NCI-H524 treated with DMSO at 0.1 percent for 48 hours (cell line): ENCODE measurements at regions not wholly inside any gene's neighbourhood (a gene's known extent, or its start where the extent isn't known, plus 50 kb on each side); places are given as distances from the start of the nearest gene placed in this dataset.
"Not testable (repeated sequence)": the region's sequence is repeated elsewhere in the genome, so short reads cannot be mapped to it uniquely, and the experiment has no call there.

Experiments
- DNase-seq: peaks from one replicate; lab custom pipeline; 2025; lab: John Stamatoyannopoulos, UW

DNA sequence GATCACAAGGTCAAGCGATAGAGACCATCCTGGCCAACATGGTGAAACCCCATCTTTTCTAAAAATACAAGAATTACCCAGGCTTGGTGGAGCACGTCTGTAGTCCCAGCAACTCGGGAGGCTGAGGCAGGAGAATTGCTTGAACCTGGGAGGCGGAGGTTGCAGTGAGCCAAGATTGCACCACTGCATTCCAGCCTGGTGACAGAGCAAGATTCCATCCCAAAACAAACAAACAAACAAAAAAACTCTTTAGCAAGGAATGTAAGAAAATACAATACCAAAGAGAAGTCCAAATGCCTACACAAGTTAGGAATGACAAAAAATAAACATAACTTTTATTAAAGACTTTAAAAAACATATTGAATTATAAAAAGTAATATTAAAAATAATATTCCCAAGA is 462.3 kb downstream of the C12orf50 start:
- DNase-seq: not testable (repeated sequence)

DNA sequence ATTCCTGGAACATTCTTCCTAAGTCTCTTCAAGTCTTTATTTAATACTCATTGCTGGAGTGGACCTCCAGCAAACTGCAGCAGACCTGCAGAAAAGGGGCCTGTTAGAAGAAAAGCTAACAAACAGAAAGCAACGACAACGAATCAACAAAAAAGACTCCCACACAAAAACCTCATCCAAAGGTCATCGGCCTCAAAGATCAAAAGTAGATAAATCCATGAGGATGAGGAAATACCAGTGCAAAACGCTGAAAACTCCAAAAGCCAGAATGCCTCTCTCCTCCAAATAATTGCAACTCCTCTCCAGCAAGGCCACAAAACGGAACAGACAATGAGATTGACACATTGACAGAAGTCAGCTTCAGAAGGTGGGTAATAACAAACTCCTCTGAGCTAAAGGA is 472.2 kb downstream of the C12orf50 start:
- no peak for DNase-seq

DNA sequence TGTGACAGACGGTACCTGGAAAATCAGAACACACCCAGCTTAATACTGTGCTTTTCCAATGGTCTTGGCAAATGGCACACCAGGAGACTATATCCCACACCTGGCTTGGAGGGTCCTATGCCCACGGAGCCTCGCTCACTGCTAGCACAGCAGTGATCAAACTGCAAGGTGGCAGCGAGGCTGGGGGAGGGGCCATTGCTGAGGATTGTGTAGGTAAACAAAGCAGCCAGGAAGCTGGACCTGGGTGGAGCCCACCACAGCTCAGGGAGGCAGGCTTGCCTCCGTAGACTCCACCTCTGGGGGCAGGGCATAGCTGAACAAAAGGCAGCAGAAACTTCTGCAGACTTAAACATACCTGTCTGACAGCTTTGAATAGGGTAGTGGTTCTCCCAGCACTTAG is 498.0 kb downstream of the C12orf50 start:
- DNase-seq: not testable (repeated sequence)

DNA sequence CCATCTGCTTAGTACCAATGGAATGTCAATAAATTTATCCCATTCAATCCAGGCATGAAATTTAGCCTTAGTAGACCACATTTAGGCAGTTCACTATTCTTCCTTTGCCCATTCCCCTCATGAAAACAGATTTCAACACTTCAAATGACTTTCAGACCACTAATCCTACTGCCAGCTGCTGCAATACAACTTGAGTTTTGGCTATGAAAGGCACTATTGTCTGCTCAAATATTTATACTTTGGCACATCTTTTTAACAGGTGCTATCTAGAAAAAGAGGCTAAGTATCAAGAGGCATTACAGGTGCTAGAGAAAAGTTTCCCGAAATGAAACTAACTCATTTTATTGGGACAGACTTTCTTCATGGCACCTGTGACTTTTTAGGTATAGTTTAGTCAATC is 499.8 kb downstream of the C12orf50 start:
- DNase-seq: peak; percentile 68

GRCh38 chr12:87520968-87521367 is 508.2 kb downstream of the C12orf50 start:
- DNase-seq: no peak

GRCh38 chr12:87518481-87518880 is 510.7 kb downstream of the C12orf50 start:
- DNase-seq: no peak

GRCh38 chr12:87518036-87518435 is 511.2 kb downstream of the C12orf50 start:
- DNase-seq: no peak

DNA sequence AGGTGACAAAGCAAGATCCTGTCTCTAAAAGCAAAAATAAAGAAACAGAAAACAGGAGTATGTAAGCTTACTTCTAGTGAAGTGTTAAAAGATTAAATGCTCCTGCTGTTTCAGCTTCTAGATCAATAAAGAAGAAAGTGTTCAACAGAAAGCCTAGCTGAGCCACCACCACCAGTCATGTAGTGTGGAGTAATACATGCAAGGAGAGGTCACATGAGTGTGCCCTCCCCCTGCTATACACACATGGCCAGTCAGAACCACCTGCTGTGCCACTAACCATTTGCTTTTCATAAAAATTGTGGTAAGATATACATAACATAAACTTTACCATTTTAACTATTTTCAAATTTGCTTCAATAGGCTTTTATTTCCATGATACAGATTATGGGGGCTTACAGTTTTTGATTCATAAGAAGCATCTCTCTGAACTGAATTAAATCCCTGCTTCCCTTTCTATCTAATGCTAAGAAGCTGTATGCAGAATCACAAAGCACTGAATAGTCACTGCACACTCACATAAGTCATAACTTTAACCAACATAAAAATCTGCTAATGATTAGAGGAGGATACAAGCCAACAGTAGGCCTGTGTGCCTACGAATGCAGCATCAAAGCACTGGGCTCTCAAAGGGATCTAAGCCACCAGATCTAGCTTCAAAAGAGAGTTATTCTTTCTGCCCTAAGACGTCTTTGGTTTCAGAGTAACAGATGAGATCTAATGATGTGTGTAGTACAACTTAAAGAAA is 515.5 kb downstream of the C12orf50 start:
- no peak for DNase-seq

- DNase-seq: no peak
Observed at GRCh38 chr12:87511371-87511770, 517.8 kb downstream of the C12orf50 start.

- no peak for DNase-seq
Observed at GRCh38 chr12:87509237-87509820, 519.9 kb downstream of the C12orf50 start.

- no peak for DNase-seq
Observed at GRCh38 chr12:87491598-87491997, 537.6 kb downstream of the C12orf50 start.

- no peak for DNase-seq
Observed at GRCh38 chr12:87491089-87491488, 538.1 kb downstream of the C12orf50 start.

DNA sequence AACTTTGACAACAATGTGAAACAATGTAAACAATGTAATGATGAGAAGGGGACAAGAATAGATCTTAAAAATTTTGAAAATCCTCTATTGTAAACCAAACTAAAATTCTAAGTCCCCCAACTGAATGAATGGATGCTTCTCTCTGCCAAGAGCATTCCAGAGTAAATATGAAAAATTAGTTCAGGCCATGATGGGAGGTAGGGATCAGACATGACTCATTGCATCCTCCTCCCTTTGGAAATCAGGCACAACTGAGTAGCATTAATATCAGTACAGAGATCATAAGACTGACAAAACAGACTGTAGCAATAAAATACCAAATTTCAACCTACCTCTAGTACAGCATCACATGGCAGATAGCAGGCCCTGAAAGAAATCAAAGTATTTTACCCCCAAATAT is 559.9 kb downstream of the C12orf50 start:
- no peak for DNase-seq

GRCh38 chr12:87467936-87468335 is 561.3 kb downstream of the C12orf50 start:
- no peak for DNase-seq

DNA sequence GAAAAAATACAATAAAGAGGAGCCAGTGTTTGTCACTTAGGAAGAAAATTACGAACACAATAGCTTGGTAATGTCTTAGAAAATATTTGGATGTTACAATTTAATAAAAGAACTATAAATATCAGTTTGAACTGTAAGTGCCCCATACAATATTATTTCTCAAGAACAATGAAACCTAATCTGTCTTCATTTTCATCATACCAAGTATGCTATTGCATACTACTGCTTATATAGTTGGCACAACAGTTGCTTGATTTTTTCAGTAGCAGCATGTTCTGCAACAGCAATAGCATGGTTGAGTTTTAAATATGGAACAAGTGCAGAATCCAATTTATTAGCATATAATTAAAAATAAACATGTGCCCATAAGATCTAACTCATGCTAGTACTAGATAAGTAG is 564.6 kb downstream of the C12orf50 start:
- no peak for DNase-seq

DNA sequence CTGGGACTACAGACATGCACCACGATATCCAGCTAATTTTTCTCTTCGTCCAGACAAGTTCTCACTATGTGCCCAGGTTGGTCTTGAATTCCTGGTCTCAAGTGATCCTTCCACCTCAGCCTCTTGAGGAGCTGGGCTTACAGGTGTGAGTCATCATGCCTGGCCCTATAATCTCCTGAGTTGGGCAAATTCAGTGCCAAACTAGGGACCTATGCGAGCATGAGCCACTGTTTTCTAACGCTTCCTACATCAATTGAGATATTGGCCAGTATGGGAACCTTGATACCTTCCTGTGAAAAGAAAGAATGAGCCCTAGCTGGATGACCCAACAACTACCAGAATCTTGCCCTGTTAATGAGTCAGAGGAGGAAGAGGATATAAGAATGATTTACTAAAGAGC is 585.2 kb downstream of the C12orf50 start:
- no peak for DNase-seq

- DNase-seq: no peak
Observed at GRCh38 chr12:87441511-87441910, 587.7 kb downstream of the C12orf50 start.

DNA sequence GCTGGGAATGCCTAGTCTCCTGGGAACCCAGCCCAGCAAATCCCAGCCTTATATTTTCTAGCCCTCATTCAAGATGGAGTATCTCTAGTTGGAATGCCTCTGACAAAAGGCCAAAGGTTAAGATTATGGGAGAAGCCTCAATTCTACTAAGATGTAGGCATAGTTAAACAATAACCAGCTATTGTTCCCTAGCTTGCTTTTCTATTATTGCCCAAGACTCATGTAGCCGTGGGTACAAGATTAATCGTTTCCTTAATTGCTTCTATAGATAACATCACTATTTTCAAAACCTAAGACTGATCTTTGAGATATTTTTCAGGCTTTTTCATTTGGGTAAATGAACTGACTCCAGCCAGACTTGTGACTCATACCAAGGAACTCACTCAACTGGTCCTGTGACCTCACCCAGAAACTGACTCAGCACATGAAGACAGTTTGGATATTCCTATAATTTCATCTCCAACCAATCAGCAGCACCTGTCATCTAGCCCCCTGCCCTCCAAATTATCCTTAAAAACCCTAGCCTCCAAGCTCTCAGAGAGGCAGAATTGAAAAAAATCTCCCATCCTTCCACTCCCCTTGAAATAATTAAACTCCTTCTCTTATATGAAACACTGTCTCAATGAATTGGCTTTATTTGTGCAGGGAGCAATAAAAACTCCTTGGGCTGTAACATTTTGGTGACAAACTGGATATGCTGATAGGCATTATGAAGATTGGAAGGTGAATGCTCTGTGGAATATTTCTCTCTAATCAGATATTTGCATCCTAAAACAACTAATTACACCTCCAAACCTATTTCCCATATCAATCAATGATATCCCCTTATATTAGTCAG is 589.0 kb downstream of the C12orf50 start:
- no peak for DNase-seq

GRCh38 chr12:87430444-87430843 is 598.8 kb downstream of the C12orf50 start:
- DNase-seq: no peak

DNA sequence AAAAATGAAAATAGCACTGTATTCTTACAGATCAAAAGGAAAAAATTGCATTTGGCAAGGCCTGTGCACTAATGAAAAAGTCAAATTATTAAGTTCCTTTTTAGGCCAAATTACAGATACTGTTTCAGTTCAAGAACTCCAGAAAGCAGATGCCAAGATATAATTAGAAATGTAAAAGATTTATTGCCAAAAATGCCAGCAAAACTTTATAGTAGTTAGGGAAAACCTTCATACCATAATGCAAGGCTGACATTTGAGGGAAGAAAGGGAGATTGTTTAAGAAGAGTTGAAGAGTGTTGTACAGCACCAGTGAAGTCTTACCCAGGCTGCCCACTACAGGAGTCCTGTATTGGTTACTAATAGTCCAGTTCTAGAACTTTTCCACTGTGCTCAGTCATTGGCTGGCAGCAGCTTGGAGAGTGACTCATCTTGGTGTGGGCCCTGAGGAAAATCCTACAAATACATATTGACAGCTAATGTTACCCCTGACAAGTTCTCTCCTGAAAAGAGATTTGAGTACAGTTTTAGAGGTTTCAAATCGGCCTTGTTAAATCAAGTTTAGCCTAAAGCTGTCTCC is 600.4 kb downstream of the C12orf50 start:
- DNase-seq: no peak

GRCh38 chr12:87427770-87428169 is 601.4 kb downstream of the C12orf50 start:
- no peak for DNase-seq

- no peak for DNase-seq
Observed at GRCh38 chr12:87425942-87426554, 603.2 kb downstream of the C12orf50 start.
